NCI-H460 (cell line): ENCODE measurements at regions not wholly inside any gene's neighbourhood (a gene's known extent, or its start where the extent isn't known, plus 50 kb on each side); places are given as distances from the start of the nearest gene placed in this dataset.
"Not testable (repeated sequence)": the region's sequence is repeated elsewhere in the genome, so short reads cannot be mapped to it uniquely, and the experiment has no call there.

Source experiments
- DNase-seq: peaks from one replicate; pipeline ENCODE4 v3.0.0-alpha.2; 2016; ENCODE audit warnings: low read depth; ENCODE audit errors: extremely low read depth

- no peak for DNase-seq
These were observed 139.5 kb upstream of the SMYD2 start for GRCh38 chr1:214141486-214141885.

- no peak for DNase-seq
These were observed 137.7 kb upstream of the SMYD2 start for GRCh38 chr1:214143006-214143992.

- DNase-seq, result not testable (repeated sequence)
These were observed 136.4 kb upstream of the SMYD2 start for GRCh38 chr1:214144521-214144920.

DNA sequence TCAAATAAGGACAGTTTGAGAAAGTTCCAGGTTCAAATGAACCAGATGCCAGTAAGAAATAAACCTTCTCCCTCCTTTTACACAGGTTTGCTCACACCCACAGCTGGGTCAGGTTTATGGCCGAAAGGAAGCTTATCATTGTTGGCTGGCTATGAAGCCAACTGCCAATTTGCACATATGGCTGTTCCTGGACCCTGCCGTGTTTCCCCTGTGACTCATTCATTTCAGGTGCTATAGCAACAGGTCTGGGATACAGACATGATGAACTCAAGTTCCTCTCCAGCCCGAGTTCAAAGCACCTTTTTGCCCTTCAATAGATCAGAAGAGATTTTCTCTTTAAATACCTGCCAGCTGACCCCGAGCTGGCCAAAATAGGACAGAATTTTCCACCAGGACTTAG is 134.4 kb upstream of the SMYD2 start:
- DNase-seq, result no peak

GRCh38 chr1:214154596-214155292 is 126.2 kb upstream of the SMYD2 start:
- DNase-seq, result no peak

GRCh38 chr1:214155987-214156625 is 124.9 kb upstream of the SMYD2 start:
- no peak for DNase-seq

- DNase-seq, result no peak
These were observed 116.8 kb upstream of the SMYD2 start for GRCh38 chr1:214164173-214164572.

DNA sequence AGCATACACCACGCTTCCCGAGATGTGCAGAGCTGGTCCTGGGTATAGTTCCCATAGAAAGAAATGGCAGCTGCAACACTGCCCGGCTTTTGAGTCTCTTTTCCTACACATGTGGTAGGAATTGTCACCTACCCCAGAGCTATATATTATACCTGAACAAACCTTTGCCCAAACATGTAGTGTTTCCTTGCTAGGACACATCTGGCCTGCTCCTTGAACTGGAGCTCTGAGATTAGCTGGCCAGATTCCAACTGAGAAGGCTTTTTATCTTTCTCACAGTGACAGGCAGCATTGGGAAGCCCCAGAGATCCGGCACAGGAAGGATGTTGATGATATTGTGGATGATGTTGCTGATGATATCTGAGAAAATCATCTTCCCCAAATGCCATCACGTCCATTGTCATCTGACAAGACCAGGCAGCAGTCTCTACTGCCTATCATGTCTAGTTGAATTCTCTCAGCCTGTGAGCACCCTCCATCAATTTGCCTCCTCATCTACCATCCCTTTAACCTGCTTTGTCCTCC is 115.0 kb upstream of the SMYD2 start:
- no peak for DNase-seq

DNA sequence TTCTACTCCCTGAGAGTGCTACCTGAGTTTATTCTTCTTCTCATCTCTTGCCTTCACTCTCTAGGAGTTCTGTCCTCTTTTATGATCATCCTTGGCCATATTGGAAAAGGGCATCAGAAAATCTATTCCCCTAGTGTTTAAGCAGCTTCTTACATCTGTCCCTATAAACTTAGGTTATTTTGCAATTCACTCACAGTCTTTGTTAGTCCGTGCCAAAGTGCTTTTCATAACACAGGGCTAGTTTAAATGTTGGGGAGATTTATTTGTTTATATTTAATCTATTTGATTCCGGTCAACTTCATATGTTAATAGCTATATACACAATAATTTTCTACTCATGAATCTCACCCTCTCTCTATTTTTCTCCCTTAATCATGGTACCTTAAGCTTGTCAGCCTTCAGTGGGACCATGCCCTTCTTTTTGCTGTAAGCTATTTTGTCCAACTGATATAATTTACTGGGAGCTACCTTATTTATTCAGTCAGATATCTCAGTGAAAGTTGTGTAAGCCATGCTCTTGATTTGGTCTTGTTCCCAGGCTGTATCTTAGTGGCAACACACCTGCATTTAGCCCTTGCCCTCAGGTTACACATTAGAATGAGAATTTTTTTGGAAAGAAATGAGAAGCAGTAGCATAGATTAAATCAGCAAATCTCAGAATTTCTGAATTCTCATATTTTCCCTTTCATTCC is 106.3 kb upstream of the SMYD2 start:
- DNase-seq, result no peak

DNA sequence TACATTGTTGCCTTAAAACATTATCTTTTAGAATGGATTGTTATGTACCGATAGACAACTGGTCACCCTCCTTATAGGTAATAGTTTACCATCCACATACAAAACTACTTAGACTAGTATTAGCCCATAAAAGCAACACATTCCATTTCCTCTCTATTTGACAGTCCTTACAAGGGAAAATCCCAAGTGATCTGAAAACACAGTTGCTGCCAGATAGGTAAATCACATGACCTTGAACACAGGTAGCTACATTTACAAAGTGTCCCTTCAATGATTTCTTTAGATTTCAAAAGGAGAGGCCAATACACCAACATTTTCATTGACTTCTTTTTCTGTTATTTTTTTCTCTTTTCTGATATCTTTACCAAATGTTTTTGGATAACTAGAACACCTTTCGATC is 102.9 kb upstream of the SMYD2 start:
- DNase-seq, result no peak

DNA sequence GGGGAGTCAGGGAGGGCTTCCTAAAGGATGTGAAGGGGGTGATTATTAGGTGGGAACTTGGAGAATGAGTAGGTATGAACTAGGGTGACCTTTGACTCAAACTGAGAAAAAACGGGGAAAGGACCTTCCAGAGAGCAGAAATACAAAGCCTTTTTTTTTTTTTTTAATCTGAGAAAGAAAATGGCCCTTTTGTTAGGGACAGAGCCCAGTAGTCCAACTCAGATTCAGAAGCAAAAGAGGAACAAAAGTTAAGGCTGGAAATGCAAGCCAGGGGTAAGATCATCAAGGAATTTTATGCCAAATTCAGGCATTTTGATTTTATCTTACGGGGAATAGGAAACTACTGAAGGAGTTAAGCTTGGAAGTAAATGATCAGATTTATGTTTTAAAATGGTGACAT is 96.0 kb upstream of the SMYD2 start:
- DNase-seq, result no peak

GRCh38 chr1:214186103-214186824 is 94.7 kb upstream of the SMYD2 start:
- no peak for DNase-seq

DNA sequence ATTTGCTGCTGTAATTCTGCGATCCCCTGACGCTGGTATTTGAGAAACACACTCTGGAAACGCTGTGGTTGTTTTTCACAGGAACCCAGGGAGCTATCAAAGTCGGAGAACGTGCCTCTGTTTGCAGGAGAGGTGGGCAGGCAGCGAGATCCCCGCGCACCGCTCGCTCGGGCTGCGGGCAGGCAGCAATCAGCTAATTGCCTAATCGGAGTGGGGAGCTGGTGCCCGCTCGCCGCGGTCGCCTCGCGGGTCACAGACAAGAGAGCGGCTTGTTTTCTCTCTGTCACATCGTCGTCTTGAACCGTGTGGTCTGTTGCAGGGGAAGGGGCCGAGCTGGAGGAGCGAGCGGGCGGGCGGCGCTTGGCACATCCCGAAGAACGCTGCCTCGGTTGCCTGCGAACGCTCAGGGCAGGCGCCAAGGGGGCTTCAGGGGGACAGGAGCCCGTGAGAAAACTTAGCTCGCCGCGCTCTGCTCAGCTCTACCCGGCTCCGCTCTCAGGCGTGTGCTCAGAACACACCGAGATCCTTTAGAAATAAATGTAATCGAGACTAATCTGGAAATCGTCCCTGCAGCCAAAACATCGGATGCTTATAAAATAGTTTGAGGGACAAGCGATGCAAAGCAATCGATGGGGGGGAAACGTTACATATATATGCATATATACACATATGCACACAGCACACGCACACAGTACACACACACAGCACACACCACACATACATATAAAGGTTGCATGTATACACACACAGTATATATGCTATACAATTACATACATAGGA is 93.6 kb upstream of the SMYD2 start:
- DNase-seq, result no peak

- DNase-seq, result no peak
These were observed 93.0 kb upstream of the SMYD2 start for GRCh38 chr1:214187933-214188332.

DNA sequence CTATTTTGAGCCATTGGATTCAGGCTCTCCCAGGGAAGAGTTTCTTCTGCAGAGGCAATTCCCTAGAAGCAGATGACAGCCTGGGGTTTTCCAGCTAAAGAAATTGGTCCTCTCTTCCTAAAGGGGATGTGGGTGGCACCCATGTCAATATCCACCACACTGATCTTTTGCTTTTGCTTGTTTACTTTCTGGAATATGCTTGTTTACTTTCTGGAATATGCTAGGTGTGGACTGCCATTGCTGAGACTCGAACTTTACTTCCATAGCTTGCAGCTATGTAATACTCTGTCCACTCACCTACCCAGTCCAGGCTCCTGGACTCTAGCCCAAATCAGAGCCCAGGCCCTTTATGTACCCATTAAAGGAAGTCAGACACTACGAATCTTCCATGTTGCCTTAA is 92.1 kb upstream of the SMYD2 start:
- no peak for DNase-seq

GRCh38 chr1:214192825-214193643 is 87.9 kb upstream of the SMYD2 start:
- no peak for DNase-seq

DNA sequence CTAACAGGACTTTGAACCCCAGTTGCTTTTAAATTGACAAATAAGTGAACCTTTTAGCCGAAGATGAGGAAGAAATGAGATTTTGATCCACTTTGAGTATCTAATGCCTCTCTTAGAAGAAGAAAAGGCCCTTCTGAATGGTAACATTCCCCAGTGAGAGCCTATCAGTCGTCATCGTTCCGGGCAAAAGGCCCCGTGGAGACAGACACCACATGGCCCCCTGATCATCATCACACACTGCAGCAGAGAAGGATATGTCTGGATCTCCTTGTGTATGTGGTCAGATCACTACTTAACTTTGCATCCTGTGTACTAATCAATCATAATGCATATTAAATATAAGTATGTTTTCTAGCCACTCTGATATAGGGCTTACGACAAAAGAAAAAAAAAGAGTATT is 87.3 kb upstream of the SMYD2 start:
- DNase-seq, result no peak

DNA sequence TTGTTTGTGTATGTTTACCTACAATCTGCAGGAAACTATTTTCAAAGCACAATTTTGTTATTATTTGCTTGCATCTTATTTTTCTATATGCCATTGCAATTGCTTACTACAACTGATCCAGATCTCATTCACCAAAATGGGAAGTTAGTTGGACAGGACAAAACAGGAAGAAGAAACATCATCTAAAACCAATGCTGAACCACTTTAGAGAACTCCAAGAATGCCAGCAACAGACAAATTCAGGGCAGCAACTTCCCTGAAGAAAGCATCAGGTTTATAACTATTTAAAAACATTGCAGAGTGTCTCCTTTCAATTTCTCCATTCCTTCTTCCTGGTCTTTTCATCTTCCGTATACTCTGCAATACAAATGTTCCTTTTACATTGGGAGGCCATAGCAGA is 82.4 kb upstream of the SMYD2 start:
- DNase-seq, result no peak
